Memory B cell (primary cell): ENCODE measurements at regions not wholly inside any gene's neighbourhood (a gene's known extent, or its start where the extent isn't known, plus 50 kb on each side); places are given as distances from the start of the nearest gene placed in this dataset.

ENCODE experiments used
- ATAC-seq: fragments of 150-1000 bp; cut with Tn5 transposase; 2 replicates; pipeline ENCODE4 v1.10.0; 2021; ENCODE audit warnings: low read depth, mild to moderate bottlenecking, moderate library complexity
- DNase-seq, 2 donors: peaks; one replicate each; pipeline ENCODE4 v3.0.0; 2022; ENCODE audit warnings: low spot score in 2 of 2
- H3K27ac Mint-ChIP-seq: one replicate; pipeline ENCODE4 v1.8.0; 2022; ENCODE audit warnings: mild to moderate bottlenecking, moderate library complexity, mixed read lengths
- H3K27me3 Mint-ChIP-seq: one replicate; pipeline ENCODE4 v1.8.0; 2022; ENCODE audit warnings: mixed read lengths
- H3K36me3 Mint-ChIP-seq: one replicate; pipeline ENCODE4 v1.8.0; 2022; ENCODE audit warnings: mild to moderate bottlenecking, mixed read lengths
- H3K4me1 Mint-ChIP-seq: one replicate; pipeline ENCODE4 v1.8.0; 2022; ENCODE audit warnings: mixed read lengths
- H3K4me3 Mint-ChIP-seq: one replicate; pipeline ENCODE4 v1.8.0; 2022; ENCODE audit warnings: mild to moderate bottlenecking, moderate library complexity, mixed read lengths
- H3K9me3 Mint-ChIP-seq: one replicate; pipeline ENCODE4 v1.8.0; 2022; ENCODE audit warnings: mixed read lengths

- H3K36me3 Mint-ChIP-seq, result no peaks in the 10 kb centered on the region
- no peak overlapping the region for H3K4me3 Mint-ChIP-seq
- DNase-seq (no peak), ATAC-seq (no peak)
- no peaks in the 10 kb centered on the region for H3K9me3 Mint-ChIP-seq
- H3K4me1 Mint-ChIP-seq, result no peaks in the 10 kb centered on the region
- H3K27me3 Mint-ChIP-seq, result peaks cover 5% of the 10 kb centered on the region
- H3K27ac Mint-ChIP-seq, result no peak overlapping the region
These were observed 268.3 kb downstream of the HHIPL2 start for GRCh38 chr1:222279591-222279990.

- no peak overlapping the region for H3K4me3 Mint-ChIP-seq
- ATAC-seq, result no peak
- H3K9me3 Mint-ChIP-seq, result no peaks in the 10 kb centered on the region
- no peaks in the 10 kb centered on the region for H3K4me1 Mint-ChIP-seq
- H3K36me3 Mint-ChIP-seq, result no peaks in the 10 kb centered on the region
- no peak overlapping the region for H3K27ac Mint-ChIP-seq
- no peak for DNase-seq
- peaks cover 2% of the 10 kb centered on the region for H3K27me3 Mint-ChIP-seq
These were observed 269.4 kb downstream of the HHIPL2 start for GRCh38 chr1:222278501-222278900.

- H3K36me3 Mint-ChIP-seq, result no peaks in the 10 kb centered on the region
- no peak overlapping the region for H3K4me3 Mint-ChIP-seq
- peaks cover 2% of the 10 kb centered on the region for H3K27me3 Mint-ChIP-seq
- no peaks in the 10 kb centered on the region for H3K9me3 Mint-ChIP-seq
- DNase-seq (no peak), ATAC-seq (no peak)
- no peaks in the 10 kb centered on the region for H3K4me1 Mint-ChIP-seq
- H3K27ac Mint-ChIP-seq, result no peak overlapping the region
These were observed 272.0 kb downstream of the HHIPL2 start for GRCh38 chr1:222275729-222276465.

GRCh38 chr1:222275001-222275728, 272.7 kb downstream of the HHIPL2 start:
- DNase-seq (no peak), ATAC-seq (no peak)
- Mint-ChIP-seq H3K4me1 (no peaks in the 10 kb centered on the region), H3K9me3 (no peaks in the 10 kb centered on the region), H3K4me3 (no peak overlapping the region), H3K27ac (no peak overlapping the region), H3K27me3 (peaks cover 4% of the 10 kb centered on the region), H3K36me3 (no peaks in the 10 kb centered on the region)

GRCh38 chr1:222266223-222267196, 281.4 kb downstream of the HHIPL2 start:
- H3K27me3 Mint-ChIP-seq, result peaks cover 14% of the 10 kb centered on the region
- no peak for DNase-seq

GRCh38 chr1:222263791-222264190, 284.1 kb downstream of the HHIPL2 start:
- H3K4me3 Mint-ChIP-seq, result no peak overlapping the region
- peaks cover 2% of the 10 kb centered on the region for H3K4me1 Mint-ChIP-seq
- no peak for DNase-seq
- H3K27me3 Mint-ChIP-seq, result peaks cover 7% of the 10 kb centered on the region
- H3K9me3 Mint-ChIP-seq, result no peaks in the 10 kb centered on the region
- H3K36me3 Mint-ChIP-seq, result no peaks in the 10 kb centered on the region
- H3K27ac Mint-ChIP-seq, result no peak overlapping the region
- no peak for ATAC-seq

More at GRCh38 chr1:222266223-222267196, 281.4 kb downstream of the HHIPL2 start:
- H3K9me3 Mint-ChIP-seq, result no peaks in the 10 kb centered on the region
- H3K4me1 Mint-ChIP-seq, result peaks cover 2% of the 10 kb centered on the region
- H3K36me3 Mint-ChIP-seq, result no peaks in the 10 kb centered on the region
- ATAC-seq, result no peak
- H3K4me3 Mint-ChIP-seq, result no peak overlapping the region
- H3K27ac Mint-ChIP-seq, result no peak overlapping the region

GRCh38 chr1:222257027-222257426, 290.9 kb downstream of the HHIPL2 start:
- Mint-ChIP-seq H3K9me3 (no peaks in the 10 kb centered on the region), H3K27ac (no peak overlapping the region), H3K36me3 (no peaks in the 10 kb centered on the region), H3K4me3 (no peak overlapping the region), H3K27me3 (peaks cover 1% of the 10 kb centered on the region), H3K4me1 (no peaks in the 10 kb centered on the region)
- ATAC-seq, result no peak
- no peak for DNase-seq

- no peak for ATAC-seq
- H3K27ac Mint-ChIP-seq, result no peak overlapping the region
- H3K9me3 Mint-ChIP-seq, result no peaks in the 10 kb centered on the region
- peaks cover 1% of the 10 kb centered on the region for H3K27me3 Mint-ChIP-seq
- no peaks in the 10 kb centered on the region for H3K4me1 Mint-ChIP-seq
- no peak for DNase-seq
- H3K36me3 Mint-ChIP-seq, result no peaks in the 10 kb centered on the region
- no peak overlapping the region for H3K4me3 Mint-ChIP-seq
These were observed 291.8 kb downstream of the HHIPL2 start for GRCh38 chr1:222256058-222256457.

GRCh38 chr1:222252788-222253187, 295.1 kb downstream of the HHIPL2 start:
- Mint-ChIP-seq H3K4me3 (no peak overlapping the region), H3K36me3 (no peaks in the 10 kb centered on the region), H3K4me1 (no peaks in the 10 kb centered on the region), H3K27ac (no peak overlapping the region), H3K27me3 (peaks cover 1% of the 10 kb centered on the region), H3K9me3 (no peaks in the 10 kb centered on the region)
- no peak for ATAC-seq
- no peak for DNase-seq

GRCh38 chr1:222251847-222252246, 296.1 kb downstream of the HHIPL2 start:
- H3K27me3 Mint-ChIP-seq, result peaks cover 1% of the 10 kb centered on the region
- no peak for ATAC-seq

GRCh38 chr1:222250376-222250775, 297.5 kb downstream of the HHIPL2 start:
- ATAC-seq (no peak), DNase-seq (no peak)
- no peaks in the 10 kb centered on the region for H3K36me3 Mint-ChIP-seq
- H3K27ac Mint-ChIP-seq, result no peak overlapping the region
- no peaks in the 10 kb centered on the region for H3K9me3 Mint-ChIP-seq
- peaks cover 4% of the 10 kb centered on the region for H3K27me3 Mint-ChIP-seq
- H3K4me1 Mint-ChIP-seq, result no peaks in the 10 kb centered on the region
- no peak overlapping the region for H3K4me3 Mint-ChIP-seq

More at GRCh38 chr1:222251847-222252246, 296.1 kb downstream of the HHIPL2 start:
- H3K36me3 Mint-ChIP-seq, result no peaks in the 10 kb centered on the region
- H3K4me3 Mint-ChIP-seq, result no peak overlapping the region
- H3K4me1 Mint-ChIP-seq, result no peaks in the 10 kb centered on the region
- H3K9me3 Mint-ChIP-seq, result no peaks in the 10 kb centered on the region
- no peak overlapping the region for H3K27ac Mint-ChIP-seq
- DNase-seq, result no peak

GRCh38 chr1:222247811-222248310, 300.0 kb downstream of the HHIPL2 start:
- Mint-ChIP-seq H3K27me3 (peaks cover 7% of the 10 kb centered on the region), H3K4me1 (no peaks in the 10 kb centered on the region), H3K4me3 (no peak overlapping the region), H3K9me3 (no peaks in the 10 kb centered on the region), H3K36me3 (no peaks in the 10 kb centered on the region), H3K27ac (no peak overlapping the region)
- DNase-seq (no peak), ATAC-seq (no peak)

GRCh38 chr1:222247081-222247480, 300.8 kb downstream of the HHIPL2 start:
- no peak overlapping the region for H3K4me3 Mint-ChIP-seq
- H3K4me1 Mint-ChIP-seq, result no peaks in the 10 kb centered on the region
- H3K36me3 Mint-ChIP-seq, result no peaks in the 10 kb centered on the region
- ATAC-seq, result no peak
- DNase-seq, result no peak
- H3K27ac Mint-ChIP-seq, result no peak overlapping the region
- H3K27me3 Mint-ChIP-seq, result peaks cover 7% of the 10 kb centered on the region
- H3K9me3 Mint-ChIP-seq, result no peaks in the 10 kb centered on the region

- DNase-seq (no peak), ATAC-seq (no peak)
- Mint-ChIP-seq H3K27ac (no peak overlapping the region), H3K9me3 (no peaks in the 10 kb centered on the region), H3K36me3 (no peaks in the 10 kb centered on the region), H3K27me3 (peaks cover 9% of the 10 kb centered on the region), H3K4me1 (no peaks in the 10 kb centered on the region), H3K4me3 (no peak overlapping the region)
These were observed 304.0 kb downstream of the HHIPL2 start for GRCh38 chr1:222243902-222244301.
